GM10266 (cell line): ENCODE measurements at regions not wholly inside any gene's neighbourhood (a gene's known extent, or its start where the extent isn't known, plus 50 kb on each side); places are given as distances from the start of the nearest gene placed in this dataset.
"Not testable (repeated sequence)": the region's sequence is repeated elsewhere in the genome, so short reads cannot be mapped to it uniquely, and the experiment has no call there.

Experiments used
- DNase-seq: peaks from one replicate; pipeline ENCODE4 v3.0.0; 2012; ENCODE audit errors: extremely low spot score
- CTCF ChIP-seq: IDR thresholded peaks from 2 replicates; pipeline ENCODE4 v1.5.1; 2012; ENCODE audit warnings: mild to moderate bottlenecking, low read depth; ENCODE audit not compliant: control insufficient read depth, insufficient read depth; ENCODE audit errors: missing control alignments

GRCh38 chr22:44621401-44622146, 80.4 kb upstream of the PRR5 start:
- DNase-seq, result no peak
- TF ChIP-seq CTCF, result no peak

- no peak for DNase-seq
- no peak for TF ChIP-seq CTCF
Observed at GRCh38 chr22:44620841-44621257, 81.2 kb upstream of the PRR5 start.

- TF ChIP-seq CTCF, result no peak
- DNase-seq, result peak; percentile 74
Observed at GRCh38 chr22:44620129-44620840, 81.7 kb upstream of the PRR5 start.

- DNase-seq, result not testable (repeated sequence)
Observed at GRCh38 chr22:44619560-44620128, 82.4 kb upstream of the PRR5 start.

- not testable (repeated sequence) for DNase-seq
Observed at GRCh38 chr22:44618910-44619309, 83.1 kb upstream of the PRR5 start.

GRCh38 chr22:44618400-44618799, 83.6 kb upstream of the PRR5 start:
- TF ChIP-seq CTCF, result no peak

GRCh38 chr22:44617828-44618227, 84.2 kb upstream of the PRR5 start:
- no peak for DNase-seq
- TF ChIP-seq CTCF, result no peak

More at GRCh38 chr22:44618400-44618799, 83.6 kb upstream of the PRR5 start:
- no peak for DNase-seq
